OCI-LY1 (cell line): ENCODE measurements at regions not wholly inside any gene's neighbourhood (a gene's known extent, or its start where the extent isn't known, plus 50 kb on each side); places are given as distances from the start of the nearest gene placed in this dataset.

Experiments used
- CTCF ChIP-seq: fragments of 200-600 bp; sonication (generic), shearing (Covaris generic); IDR thresholded peaks from 2 replicates; pipeline ENCODE4 v1.5.1; 2017; ENCODE audit warnings: mild to moderate bottlenecking, antibody characterized with exemption, low read length, moderate library complexity, mixed read lengths
- EZH2 ChIP-seq: fragments of 200-600 bp; sonication (generic), shearing (Covaris generic); IDR thresholded peaks from 2 replicates; pipeline ENCODE4 v1.8.0; 2017; ENCODE audit warnings: borderline replicate concordance, mixed run types, mild to moderate bottlenecking, antibody characterized with exemption, low read length, moderate library complexity, mixed read lengths

- TF ChIP-seq CTCF (no peak), EZH2 (no peak)
Observed at GRCh38 chr4:18934197-18934596, 912.6 kb upstream of the LCORL start.
